GM12878 (cell line): ENCODE measurements at regions not wholly inside any gene's neighbourhood (a gene's known extent, or its start where the extent isn't known, plus 50 kb on each side); places are given as distances from the start of the nearest gene placed in this dataset.

Experiments used
- ATAC-seq: fragments of 200-7000 bp; cut with Tn5 transposase; 3 replicates; pipeline ENCODE4 v1.9.1; 2020; ENCODE audit warnings: mild to moderate bottlenecking, moderate library complexity
- BruUV-seq: library from RNA; stranded (reverse); fragments of 400-500 nt; replicated peaks from 2 replicates; lab custom pipeline; 2021; lab: Mats Ljungman, UMichigan
- CTCF ChIA-PET: fragments of 300-600 bp; sonication (Branson Sonifier 250); formaldehyde crosslinking; extraction: SDS; loops from one replicate; lab custom pipeline; 2021; ENCODE audit warnings: inconsistent platforms; lab: Yijun Ruan, JAX
- POLR2A ChIA-PET: fragments of 350-600 bp; formaldehyde crosslinking; extraction: SDS; loops from one replicate; lab custom pipeline; 2021; ENCODE audit warnings: inconsistent platforms; lab: Charles Lee
- RAD21 ChIA-PET: fragments of 300-600 bp; sonication (Branson Sonifier 250); formaldehyde crosslinking; loops from one replicate; lab custom pipeline; 2023; ENCODE audit warnings: antibody characterized with exemption; ENCODE audit not compliant: unreplicated experiment; lab: Charles Lee
- SMC1A ChIA-PET: fragments of 300-600 bp; sonication (Branson Sonifier 250); formaldehyde crosslinking; loops from one replicate; lab custom pipeline; 2023; ENCODE audit not compliant: unreplicated experiment, uncharacterized antibody; lab: Charles Lee
- DNase-seq: peaks from one replicate; pipeline ENCODE4 v3.0.0-alpha.2; 2011; ENCODE audit warnings: low read depth, low spot score
- FAIRE-seq: peaks from 3 replicates; lab custom pipeline; 2011; peaks lifted over from hg19 to GRCh38; lab: Jason Lieb, UNC
- H2AFZ ChIP-seq: 2 replicates; pipeline ENCODE4 v1.6.0; 2011; ENCODE audit warnings: low read depth, low read length, control low read depth; ENCODE audit not compliant: control insufficient read depth
- H3K27ac ChIP-seq: 2 replicates; pipeline ENCODE4 v1.5.1; 2011; ENCODE audit warnings: control low read depth; ENCODE audit not compliant: control insufficient read depth, insufficient read depth
- H3K27me3 ChIP-seq, 2 experiments: replicated peaks in 1 of 2; 2 replicates each; pipeline versions ENCODE4 v1.6.0 to v1.6.1; 2011; ENCODE audit warnings: low read length in 1 of 2; ENCODE audit not compliant: control insufficient read depth in 2 of 2, insufficient read depth in 2 of 2
- H3K36me3 ChIP-seq, 2 experiments: 2 replicates each; pipeline ENCODE4 v1.5.1; 2011; ENCODE audit warnings: low read length in 1 of 2; ENCODE audit not compliant: control insufficient read depth in 2 of 2, insufficient read depth in 2 of 2
- H3K4me1 ChIP-seq: 2 replicates; pipeline ENCODE4 v1.6.1; 2011; ENCODE audit warnings: mild to moderate bottlenecking, low read length, moderate library complexity, mixed read lengths; ENCODE audit not compliant: control insufficient read depth, insufficient read depth
- H3K4me2 ChIP-seq: 2 replicates; pipeline ENCODE4 v1.6.0; 2011; ENCODE audit warnings: control low read depth; ENCODE audit not compliant: control insufficient read depth, insufficient read depth
- H3K4me3 ChIP-seq: fragments of 200-600 bp; sonication (generic); 2 replicates; pipeline ENCODE4 v1.5.1; 2016
- H3K79me2 ChIP-seq: 2 replicates; pipeline ENCODE4 v1.6.0; 2011; ENCODE audit warnings: low read length; ENCODE audit not compliant: control insufficient read depth, insufficient read depth
- H3K9ac ChIP-seq: 2 replicates; pipeline ENCODE4 v1.8.0; 2011; ENCODE audit warnings: low read length, control low read depth, mixed read lengths; ENCODE audit not compliant: control insufficient read depth, insufficient read depth
- H3K9me3 ChIP-seq: replicated peaks from 3 replicates; pipeline ENCODE4 v1.5.1; 2011; ENCODE audit warnings: mild to moderate bottlenecking, low read length; ENCODE audit not compliant: control insufficient read depth, insufficient read depth
- H4K20me1 ChIP-seq: 2 replicates; pipeline ENCODE4 v1.6.0; 2011; ENCODE audit not compliant: control insufficient read depth, insufficient read depth
- BCL11A ChIP-seq: IDR thresholded peaks from 2 replicates; pipeline ENCODE4 v1.6.1; 2011; ENCODE audit warnings: low read depth, low read length
- CBX5 ChIP-seq: sonication (generic); IDR thresholded peaks from 2 replicates; pipeline ENCODE4 v1.6.1; 2016; ENCODE audit warnings: low read depth, moderate library complexity, mild to moderate bottlenecking, inconsistent platforms
- DPF2 ChIP-seq: fragments of 450-650 bp; IDR thresholded peaks from 2 replicates; pipeline ENCODE4 v1.6.1; 2017; ENCODE audit warnings: mild to moderate bottlenecking
- HDAC6 ChIP-seq: fragments of 200-600 bp; sonication (generic); IDR thresholded peaks from one replicate; pipeline ENCODE4 v1.8.0; 2017; ENCODE audit warnings: antibody characterized with exemption; ENCODE audit not compliant: unreplicated experiment
- HDGF ChIP-seq: fragments of 450-650 bp; IDR thresholded peaks from 2 replicates; pipeline ENCODE4 v1.6.1; 2016; ENCODE audit warnings: antibody characterized with exemption
- MYC ChIP-seq: IDR thresholded peaks from 2 replicates; pipeline ENCODE4 v1.6.1; 2011; ENCODE audit warnings: mild to moderate bottlenecking, low read length, moderate library complexity, inconsistent platforms; ENCODE audit not compliant: insufficient read depth, insufficient replicate concordance, insufficient read length, severe bottlenecking
- POLR2A ChIP-seq: IDR thresholded peaks from 2 replicates; pipeline ENCODE4 v1.6.1; 2011; ENCODE audit warnings: low read depth, mild to moderate bottlenecking, low read length
- SMAD1 ChIP-seq: fragments of 450-650 bp; IDR thresholded peaks from 2 replicates; pipeline ENCODE4 v1.6.1; 2018; ENCODE audit warnings: mild to moderate bottlenecking, low read depth; ENCODE audit not compliant: partially characterized antibody
- SMAD5 ChIP-seq: IDR thresholded peaks from 2 replicates; pipeline ENCODE4 v1.6.1; 2016; ENCODE audit warnings: antibody characterized with exemption, low read depth
- WRNIP1 ChIP-seq: IDR thresholded peaks from 2 replicates; pipeline ENCODE4 v1.6.1; 2011; ENCODE audit warnings: low read depth, low read length, improper control_type of control experiment, borderline replicate concordance
- WGBS: methylation state at CpG from one replicate; pipeline ENCODE4 v1.1.6; 2016; ENCODE audit warnings: low lambda C conversion rate; ENCODE audit not compliant: insufficient replicate concordance, insufficient coverage; ENCODE audit errors: missing lambda C conversion rate; 5-methylcytosine and 5-hydroxymethylcytosine counted together
- in situ Hi-C: fragments of 300-500 bp; cut with MboI; formaldehyde crosslinking; loops from 9 replicates; pipeline ENCODE4 v1.14.3; 2018; ENCODE audit warnings: mixed read lengths
- intact Hi-C: fragments of 100-400 bp; cut with micrococcal nuclease; formaldehyde crosslinking; loops from one replicate; pipeline ENCODE4 v1.14.2; 2022; ENCODE audit not compliant: unreplicated experiment
- TF ChIP-seq, protein P1 (sequence below): fragments of 450-650 bp; formaldehyde crosslinking; IDR thresholded peaks from 2 replicates; pipeline ENCODE4 v1.5.0; 2022; ENCODE audit warnings: mild to moderate bottlenecking, missing genetic modification characterization

DNA sequence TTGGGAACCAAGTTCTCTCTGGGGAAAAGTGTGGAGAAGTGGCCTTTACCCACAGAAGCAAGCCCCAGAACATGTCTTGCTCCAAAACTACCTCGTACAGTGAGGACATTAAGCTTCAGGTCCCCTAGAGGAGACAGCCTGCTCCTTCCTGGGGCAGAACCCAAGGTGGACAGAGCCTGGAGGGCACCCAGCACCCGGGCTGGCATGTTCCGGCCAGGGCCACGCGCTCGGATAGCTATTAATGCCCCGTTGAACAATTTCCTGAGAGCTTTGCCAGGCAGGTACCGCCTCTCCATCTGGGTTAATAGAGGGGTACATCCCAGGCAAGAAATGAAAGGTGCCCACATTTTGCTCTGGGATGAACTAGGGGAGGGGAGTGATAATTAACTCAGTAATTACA is 169.0 kb upstream of the GRK3 start:
- H2AFZ ChIP-seq: no peak overlapping the region
- H3K79me2 ChIP-seq: peaks cover 55% of the 10 kb centered on the region
- WGBS: 90% methylated on average over 8 of the region's 8 CpGs
- ChIA-PET RAD21 (no interaction called here), SMC1A (no interaction called here), CTCF (no interaction called here), POLR2A (no interaction called here)
- BruUV-seq: no TSS peak
- H3K4me2 ChIP-seq: no peak overlapping the region
- H3K27ac ChIP-seq: no peak overlapping the region
- peaks cover 22% of the 10 kb centered on the region for H3K4me1 ChIP-seq
- in situ Hi-C loops: no loop called here
- intact Hi-C loops: no loop called here
- H3K9me3 ChIP-seq: no peaks in the 10 kb centered on the region
- no peak overlapping the region for H3K9ac ChIP-seq
- H3K36me3 ChIP-seq: no peaks in the 10 kb centered on the region; a peak in 2 of 4 replicates
- ATAC-seq (no peak), DNase-seq (no peak), FAIRE-seq (no peak)
- no peak overlapping the region for H3K4me3 ChIP-seq
- 0 out of 2 replicates have a peak, but pooled peaks cover 2% of the 10 kb centered on the region for H4K20me1 ChIP-seq
- TF ChIP-seq SMAD1: no peak
- no peak for TF ChIP-seq SMAD5
- TF ChIP-seq HDAC6: no peak
- TF ChIP-seq MYC: no peak
- TF ChIP-seq, protein P1, sequence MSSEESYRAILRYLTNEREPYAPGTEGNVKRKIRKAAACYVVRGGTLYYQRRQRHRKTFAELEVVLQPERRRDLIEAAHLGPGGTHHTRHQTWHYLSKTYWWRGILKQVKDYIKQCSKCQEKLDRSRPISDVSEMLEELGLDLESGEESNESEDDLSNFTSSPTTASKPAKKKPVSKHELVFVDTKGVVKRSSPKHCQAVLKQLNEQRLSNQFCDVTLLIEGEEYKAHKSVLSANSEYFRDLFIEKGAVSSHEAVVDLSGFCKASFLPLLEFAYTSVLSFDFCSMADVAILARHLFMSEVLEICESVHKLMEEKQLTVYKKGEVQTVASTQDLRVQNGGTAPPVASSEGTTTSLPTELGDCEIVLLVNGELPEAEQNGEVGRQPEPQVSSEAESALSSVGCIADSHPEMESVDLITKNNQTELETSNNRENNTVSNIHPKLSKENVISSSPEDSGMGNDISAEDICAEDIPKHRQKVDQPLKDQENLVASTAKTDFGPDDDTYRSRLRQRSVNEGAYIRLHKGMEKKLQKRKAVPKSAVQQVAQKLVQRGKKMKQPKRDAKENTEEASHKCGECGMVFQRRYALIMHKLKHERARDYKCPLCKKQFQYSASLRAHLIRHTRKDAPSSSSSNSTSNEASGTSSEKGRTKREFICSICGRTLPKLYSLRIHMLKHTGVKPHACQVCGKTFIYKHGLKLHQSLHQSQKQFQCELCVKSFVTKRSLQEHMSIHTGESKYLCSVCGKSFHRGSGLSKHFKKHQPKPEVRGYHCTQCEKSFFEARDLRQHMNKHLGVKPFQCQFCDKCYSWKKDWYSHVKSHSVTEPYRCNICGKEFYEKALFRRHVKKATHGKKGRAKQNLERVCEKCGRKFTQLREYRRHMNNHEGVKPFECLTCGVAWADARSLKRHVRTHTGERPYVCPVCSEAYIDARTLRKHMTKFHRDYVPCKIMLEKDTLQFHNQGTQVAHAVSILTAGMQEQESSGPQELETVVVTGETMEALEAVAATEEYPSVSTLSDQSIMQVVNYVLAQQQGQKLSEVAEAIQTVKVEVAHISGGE (CRISPR knock-in tag): no peak
- no peak for TF ChIP-seq POLR2A
- TF ChIP-seq HDGF: no peak
- no peak for TF ChIP-seq WRNIP1
- TF ChIP-seq CBX5: no peak
- TF ChIP-seq DPF2: no peak
- TF ChIP-seq BCL11A: no peak
- H3K27me3 ChIP-seq: no peaks in the 10 kb centered on the region
